ENCODE measurements at regions not wholly inside any gene's neighbourhood (a gene's known extent, or its start where the extent isn't known, plus 50 kb on each side); places are given as distances from the start of the nearest gene placed in this dataset.
"Not testable (repeated sequence)": the region's sequence is repeated elsewhere in the genome, so short reads cannot be mapped to it uniquely, and the experiment has no call there.

DNA sequence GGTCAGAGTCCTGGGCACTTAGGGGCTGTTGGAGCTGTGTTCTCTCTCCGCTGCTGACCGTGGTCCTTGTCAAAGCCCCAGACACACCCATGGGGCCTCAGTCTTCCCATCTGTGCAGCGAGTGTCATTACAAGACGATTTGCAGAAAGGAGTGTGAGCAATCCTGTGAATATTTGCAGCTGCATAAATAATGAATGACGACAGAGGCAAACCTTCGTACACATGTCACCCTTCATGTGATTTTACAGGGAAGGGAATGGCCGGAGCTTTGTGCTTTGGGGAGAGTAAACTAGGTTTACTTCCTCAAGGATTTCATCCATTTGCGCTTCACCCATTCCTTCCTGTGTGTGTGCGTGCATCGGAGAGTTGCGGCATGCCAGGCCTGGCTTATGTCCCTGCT lies 370.8 kb upstream of the SOX1 start:
- TF ChIP-seq, protein P1, sequence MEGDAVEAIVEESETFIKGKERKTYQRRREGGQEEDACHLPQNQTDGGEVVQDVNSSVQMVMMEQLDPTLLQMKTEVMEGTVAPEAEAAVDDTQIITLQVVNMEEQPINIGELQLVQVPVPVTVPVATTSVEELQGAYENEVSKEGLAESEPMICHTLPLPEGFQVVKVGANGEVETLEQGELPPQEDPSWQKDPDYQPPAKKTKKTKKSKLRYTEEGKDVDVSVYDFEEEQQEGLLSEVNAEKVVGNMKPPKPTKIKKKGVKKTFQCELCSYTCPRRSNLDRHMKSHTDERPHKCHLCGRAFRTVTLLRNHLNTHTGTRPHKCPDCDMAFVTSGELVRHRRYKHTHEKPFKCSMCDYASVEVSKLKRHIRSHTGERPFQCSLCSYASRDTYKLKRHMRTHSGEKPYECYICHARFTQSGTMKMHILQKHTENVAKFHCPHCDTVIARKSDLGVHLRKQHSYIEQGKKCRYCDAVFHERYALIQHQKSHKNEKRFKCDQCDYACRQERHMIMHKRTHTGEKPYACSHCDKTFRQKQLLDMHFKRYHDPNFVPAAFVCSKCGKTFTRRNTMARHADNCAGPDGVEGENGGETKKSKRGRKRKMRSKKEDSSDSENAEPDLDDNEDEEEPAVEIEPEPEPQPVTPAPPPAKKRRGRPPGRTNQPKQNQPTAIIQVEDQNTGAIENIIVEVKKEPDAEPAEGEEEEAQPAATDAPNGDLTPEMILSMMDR (IDR thresholded peaks at IDR 0.05): not testable (repeated sequence)
- TF ChIP-seq ZFX (IDR thresholded peaks at IDR 0.05; ENCODE audit: borderline replicate concordance): not testable (repeated sequence)
